Vagina (tissue), 2 donors: ENCODE measurements at regions not wholly inside any gene's neighbourhood (a gene's known extent, or its start where the extent isn't known, plus 50 kb on each side); places are given as distances from the start of the nearest gene placed in this dataset.

Experiments used
- POLR2A ChIP-seq, 2 donors: fragments of 450-650 bp; IDR thresholded peaks; one replicate each; pipeline ENCODE4 v1.6.1; 2017; ENCODE audit warnings: antibody characterized with exemption in 2 of 2, mild to moderate bottlenecking in 2 of 2, moderate library complexity in 2 of 2
- POLR2AphosphoS5 ChIP-seq, 2 donors: sonication (generic); formaldehyde crosslinking; IDR thresholded peaks; one replicate each; pipeline ENCODE4 v1.9.0; 2017; ENCODE audit warnings: antibody characterized with exemption in 2 of 2, mild to moderate bottlenecking in 2 of 2, low read depth in 1 of 2; ENCODE audit not compliant: insufficient read depth in 1 of 2

DNA sequence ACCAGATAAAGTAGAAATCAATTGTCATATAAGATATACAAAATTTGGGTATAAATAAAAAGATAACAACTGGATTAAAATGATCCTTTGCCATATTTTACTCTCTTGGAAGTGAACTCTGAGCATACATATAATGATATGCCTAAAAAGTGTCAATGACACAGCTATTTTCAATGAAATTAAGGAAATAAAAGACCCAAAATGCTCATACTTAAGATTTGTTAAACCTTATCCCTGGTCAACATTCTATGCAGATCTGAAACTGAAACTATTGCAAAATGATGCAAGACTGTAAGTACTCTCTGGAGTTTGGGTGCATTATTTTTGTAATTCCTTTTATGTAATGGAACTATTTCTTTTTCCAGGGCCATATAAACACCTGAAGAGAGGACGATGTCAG lies 119.0 kb upstream of the SGK1 start:
- no peak for TF ChIP-seq POLR2A (IDR thresholded peaks at IDR 0.05)
- TF ChIP-seq POLR2AphosphoS5 (IDR thresholded peaks at IDR 0.05; ENCODE audit: insufficient read depth in 1 of 2, low read depth in 1 of 2) = peak in 1 of 2 donors; percentile 14
